ENCODE measurements at regions not wholly inside any gene's neighbourhood (a gene's known extent, or its start where the extent isn't known, plus 50 kb on each side); places are given as distances from the start of the nearest gene placed in this dataset. TPM values are rescaled to one million over a fixed set of nuclear protein-coding genes. Genes with fewer than 3 reads are reported as not detected.

DNA sequence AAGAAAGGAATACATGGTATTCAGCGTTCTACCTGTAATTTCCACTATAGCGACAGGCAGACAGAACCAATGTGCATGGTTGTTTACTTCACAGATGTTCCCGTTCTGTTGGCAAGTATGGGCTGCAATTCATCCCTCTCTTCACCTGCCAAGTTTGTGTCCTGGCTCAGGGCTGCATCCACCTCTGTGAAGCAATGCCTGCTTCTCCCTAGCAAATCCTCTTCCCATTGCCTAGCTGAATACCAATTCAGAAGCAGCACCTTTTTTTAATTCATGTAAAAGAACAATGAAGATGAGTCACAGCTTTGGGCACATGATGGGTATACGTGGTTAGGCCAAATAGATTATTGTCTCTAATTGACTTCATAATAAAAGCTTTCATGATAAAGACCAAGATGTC, 54.7 kb upstream of the LRATD1 start:
- Histone ChIP-seq H3K4me3 (replicated peaks in 1 of 3; ENCODE audit: insufficient read depth in 1 of 3, low read depth in 1 of 3, low read length in 3 of 3) (no peak overlapping the region), H3K4me2 (ENCODE audit: insufficient read depth, low read length) (no peak overlapping the region), H3K79me2 (ENCODE audit: control insufficient read depth, insufficient read depth, low read length) (no peaks in the 10 kb centered on the region), H4K20me1 (replicated peaks; ENCODE audit: control insufficient read depth, extremely low read depth, insufficient read depth, low read length) (no peaks in the 10 kb centered on the region), H3K36me3 (ENCODE audit: control insufficient read depth in 2 of 2, extremely low read depth in 1 of 2, insufficient read depth in 2 of 2, low read length in 2 of 2) (no peaks in the 10 kb centered on the region), H3K27ac (ENCODE audit: insufficient read depth, low read depth, low read length) (no peak overlapping the region), H3K9me3 (replicated peaks; ENCODE audit: control insufficient read depth, insufficient read depth, low read length) (no peaks in the 10 kb centered on the region), H3K9ac (replicated peaks; ENCODE audit: extremely low read depth, insufficient read depth, low read length) (no peak overlapping the region), H3K9me1 (replicated peaks; ENCODE audit: control insufficient read depth, extremely low read depth, insufficient read depth, low read length) (no peaks in the 10 kb centered on the region), H3K4me1 (ENCODE audit: control insufficient read depth, extremely low read depth, insufficient read depth, low read length) (no peaks in the 10 kb centered on the region), H2AFZ (ENCODE audit: low read depth, low read length) (no peak overlapping the region), H3K27me3 (ENCODE audit: control insufficient read depth in 2 of 2, insufficient read depth in 2 of 2, low read length in 2 of 2) (no peaks in the 10 kb centered on the region)
- intact Hi-C loops (cut with micrococcal nuclease) = no loop called here
- FAIRE-seq (no peak), DNase-seq (ENCODE audit: low read depth, low spot score) (no peak)
- TF ChIP-seq FOS (IDR thresholded peaks at IDR 0.05; ENCODE audit: borderline replicate concordance, insufficient read depth, low read length) (no peak), GATA2 (IDR thresholded peaks at IDR 0.05; ENCODE audit: insufficient read depth, insufficient read length, low read depth, low read length) (no peak), POLR2AphosphoS5 (IDR thresholded peaks at IDR 0.05; ENCODE audit: insufficient read depth, low read depth, low read length) (no peak)
- BruUV-seq (replicated peaks) = no TSS peak
- dilution Hi-C loops (cut with MboI; ENCODE audit: extremely low pct_ligation_motif_present, low sequenced_read_pairs) = no loop called here
- ChIA-PET POLR2A (no interaction called here), CTCF (no interaction called here)

Small RNA genes in the stretch of these regions (small RNA-seq; reads per million reads assigned to genes)
- gene RF00017 (ENCODE audit: insufficient read depth, insufficient read length, low read depth, low replicate concordance) (not detected), gene RNU6-1288P (ENCODE audit: insufficient read depth, insufficient read length, low read depth, low replicate concordance) (not detected)

Data from endothelial cell of umbilical vein (primary cell).